ENCODE measurements at regions not wholly inside any gene's neighbourhood (a gene's known extent, or its start where the extent isn't known, plus 50 kb on each side); places are given as distances from the start of the nearest gene placed in this dataset.

GRCh38 chr16:82518811-82519210 lies 108.0 kb upstream of the CDH13 start:
- no peak for TF ChIP-seq CTCF (IDR thresholded peaks at IDR 0.05; ENCODE audit: unreplicated experiment)
- H3K4me3 Mint-ChIP-seq (ENCODE audit: low read depth), result no peak overlapping the region
- no peak overlapping the region for H3K27ac Mint-ChIP-seq
- peaks cover 11% of the 10 kb centered on the region for H3K27me3 Mint-ChIP-seq
- DNase-seq (ENCODE audit: low spot score, unreplicated experiment), result no peak
- no peaks in the 10 kb centered on the region for H3K4me1 Mint-ChIP-seq (ENCODE audit: low read depth)
- H3K9me3 Mint-ChIP-seq (ENCODE audit: low read depth), result no peaks in the 10 kb centered on the region
- H3K36me3 Mint-ChIP-seq (ENCODE audit: insufficient read depth), result no peaks in the 10 kb centered on the region

- H3K9me3 Mint-ChIP-seq (ENCODE audit: low read depth), result peaks cover 5% of the 10 kb centered on the region
- H3K36me3 Mint-ChIP-seq (ENCODE audit: insufficient read depth), result no peaks in the 10 kb centered on the region
- peaks cover 11% of the 10 kb centered on the region for H3K27me3 Mint-ChIP-seq
- DNase-seq (ENCODE audit: low spot score, unreplicated experiment), result no peak
- no peak overlapping the region for H3K4me3 Mint-ChIP-seq (ENCODE audit: low read depth)
- no peak overlapping the region for H3K27ac Mint-ChIP-seq
- no peaks in the 10 kb centered on the region for H3K4me1 Mint-ChIP-seq (ENCODE audit: low read depth)
- TF ChIP-seq CTCF (IDR thresholded peaks at IDR 0.05; ENCODE audit: unreplicated experiment), result no peak
These were observed 112.5 kb upstream of the CDH13 start for GRCh38 chr16:82514262-82514661.

GRCh38 chr16:82510789-82511305 lies 115.9 kb upstream of the CDH13 start:
- no peak overlapping the region for H3K4me3 Mint-ChIP-seq (ENCODE audit: low read depth)
- no peak for TF ChIP-seq CTCF (IDR thresholded peaks at IDR 0.05; ENCODE audit: unreplicated experiment)
- no peaks in the 10 kb centered on the region for H3K4me1 Mint-ChIP-seq (ENCODE audit: low read depth)
- no peak overlapping the region for H3K27ac Mint-ChIP-seq
- DNase-seq (ENCODE audit: low spot score, unreplicated experiment), result no peak
- peaks cover 5% of the 10 kb centered on the region for H3K27me3 Mint-ChIP-seq
- H3K9me3 Mint-ChIP-seq (ENCODE audit: low read depth), result peaks cover 14% of the 10 kb centered on the region
- H3K36me3 Mint-ChIP-seq (ENCODE audit: insufficient read depth), result no peaks in the 10 kb centered on the region

GRCh38 chr16:82509691-82510430 lies 116.9 kb upstream of the CDH13 start:
- peaks cover 5% of the 10 kb centered on the region for H3K27me3 Mint-ChIP-seq
- H3K27ac Mint-ChIP-seq, result no peak overlapping the region
- no peak overlapping the region for H3K4me3 Mint-ChIP-seq (ENCODE audit: low read depth)
- DNase-seq (ENCODE audit: low spot score, unreplicated experiment), result no peak
- peaks cover 14% of the 10 kb centered on the region for H3K9me3 Mint-ChIP-seq (ENCODE audit: low read depth)
- no peaks in the 10 kb centered on the region for H3K36me3 Mint-ChIP-seq (ENCODE audit: insufficient read depth)
- peaks cover 6% of the 10 kb centered on the region for H3K4me1 Mint-ChIP-seq (ENCODE audit: low read depth)
- TF ChIP-seq CTCF (IDR thresholded peaks at IDR 0.05; ENCODE audit: unreplicated experiment), result no peak

- H3K36me3 Mint-ChIP-seq (ENCODE audit: insufficient read depth), result no peaks in the 10 kb centered on the region
- DNase-seq (ENCODE audit: low spot score, unreplicated experiment), result no peak
- peaks cover 14% of the 10 kb centered on the region for H3K9me3 Mint-ChIP-seq (ENCODE audit: low read depth)
- no peak overlapping the region for H3K27ac Mint-ChIP-seq
- peaks cover 6% of the 10 kb centered on the region for H3K27me3 Mint-ChIP-seq
- H3K4me1 Mint-ChIP-seq (ENCODE audit: low read depth), result peaks cover 10% of the 10 kb centered on the region
- no peak for TF ChIP-seq CTCF (IDR thresholded peaks at IDR 0.05; ENCODE audit: unreplicated experiment)
- no peak overlapping the region for H3K4me3 Mint-ChIP-seq (ENCODE audit: low read depth)
These were observed 119.8 kb upstream of the CDH13 start for GRCh38 chr16:82506692-82507670.

All from progenitor cell of endocrine pancreas (in vitro differentiated cells).